ENCODE measurements at regions not wholly inside any gene's neighbourhood (a gene's known extent, or its start where the extent isn't known, plus 50 kb on each side); places are given as distances from the start of the nearest gene placed in this dataset.

DNA sequence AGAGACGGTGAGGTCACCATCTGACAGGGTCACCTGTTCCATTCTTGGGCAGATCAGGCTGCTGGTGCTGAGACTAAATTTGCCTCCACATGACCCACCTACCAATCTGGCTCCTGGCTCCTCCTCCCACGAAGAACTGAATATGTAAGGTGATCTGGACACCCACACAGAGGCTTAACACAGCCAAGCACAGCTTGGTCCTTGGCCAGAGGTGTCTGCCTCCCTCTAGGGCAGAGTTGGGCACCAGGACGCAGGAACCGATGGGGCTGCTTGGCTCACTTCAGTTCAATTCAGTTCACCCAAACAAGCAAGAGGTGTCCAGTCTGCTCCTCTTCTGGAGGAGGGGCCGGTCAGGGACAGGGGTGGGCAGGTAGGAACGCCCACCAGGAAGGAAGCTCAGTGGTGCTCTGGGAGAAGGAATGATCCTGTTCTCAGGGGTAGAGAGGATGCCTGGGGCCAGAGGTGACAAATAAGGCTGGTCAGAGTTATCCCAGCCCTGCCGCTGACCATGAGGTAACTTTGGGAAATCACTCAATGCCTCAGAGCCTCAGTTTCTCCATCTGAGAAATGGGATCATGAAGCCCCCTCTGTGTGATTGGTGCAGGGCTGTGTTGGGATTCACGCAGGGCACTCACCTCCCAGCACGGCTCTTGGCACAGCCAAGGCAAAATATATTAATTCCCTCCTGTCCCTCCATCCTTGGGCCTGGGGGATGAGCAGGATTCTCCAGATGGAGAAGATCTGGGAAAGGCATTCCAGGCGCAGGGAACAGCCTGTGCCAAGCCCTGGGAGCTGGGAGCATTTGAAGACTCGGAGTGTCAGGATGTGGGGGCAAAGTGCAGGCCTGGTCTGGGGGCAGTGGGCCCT is 284.5 kb downstream of the PTPRU start:
- ChIA-PET CTCF (no interaction called here), POLR2A (no interaction called here), RAD21 (ENCODE audit: low non-redundant PET in 1 of 2, low total read pairs in 2 of 2, uncharacterized antibody in 2 of 2, unreplicated experiment in 2 of 2) (interaction anchor here in 1 of 2 experiments (0.6 kb wide), 1 partner anchor 207 kb away, joined by 3 read pairs; no protein-coding TSS in a partner anchor)
- TF ChIP-seq ZNF274 (IDR thresholded peaks at IDR 0.05; ENCODE audit: low read depth, low read length) = no peak
- no peak for TF ChIP-seq ZFX (IDR thresholded peaks at IDR 0.05)
- TF ChIP-seq, protein P1, sequence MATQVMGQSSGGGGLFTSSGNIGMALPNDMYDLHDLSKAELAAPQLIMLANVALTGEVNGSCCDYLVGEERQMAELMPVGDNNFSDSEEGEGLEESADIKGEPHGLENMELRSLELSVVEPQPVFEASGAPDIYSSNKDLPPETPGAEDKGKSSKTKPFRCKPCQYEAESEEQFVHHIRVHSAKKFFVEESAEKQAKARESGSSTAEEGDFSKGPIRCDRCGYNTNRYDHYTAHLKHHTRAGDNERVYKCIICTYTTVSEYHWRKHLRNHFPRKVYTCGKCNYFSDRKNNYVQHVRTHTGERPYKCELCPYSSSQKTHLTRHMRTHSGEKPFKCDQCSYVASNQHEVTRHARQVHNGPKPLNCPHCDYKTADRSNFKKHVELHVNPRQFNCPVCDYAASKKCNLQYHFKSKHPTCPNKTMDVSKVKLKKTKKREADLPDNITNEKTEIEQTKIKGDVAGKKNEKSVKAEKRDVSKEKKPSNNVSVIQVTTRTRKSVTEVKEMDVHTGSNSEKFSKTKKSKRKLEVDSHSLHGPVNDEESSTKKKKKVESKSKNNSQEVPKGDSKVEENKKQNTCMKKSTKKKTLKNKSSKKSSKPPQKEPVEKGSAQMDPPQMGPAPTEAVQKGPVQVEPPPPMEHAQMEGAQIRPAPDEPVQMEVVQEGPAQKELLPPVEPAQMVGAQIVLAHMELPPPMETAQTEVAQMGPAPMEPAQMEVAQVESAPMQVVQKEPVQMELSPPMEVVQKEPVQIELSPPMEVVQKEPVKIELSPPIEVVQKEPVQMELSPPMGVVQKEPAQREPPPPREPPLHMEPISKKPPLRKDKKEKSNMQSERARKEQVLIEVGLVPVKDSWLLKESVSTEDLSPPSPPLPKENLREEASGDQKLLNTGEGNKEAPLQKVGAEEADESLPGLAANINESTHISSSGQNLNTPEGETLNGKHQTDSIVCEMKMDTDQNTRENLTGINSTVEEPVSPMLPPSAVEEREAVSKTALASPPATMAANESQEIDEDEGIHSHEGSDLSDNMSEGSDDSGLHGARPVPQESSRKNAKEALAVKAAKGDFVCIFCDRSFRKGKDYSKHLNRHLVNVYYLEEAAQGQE (IDR thresholded peaks at IDR 0.05; ENCODE audit: low read depth) = no peak
- H3K79me2 ChIP-seq (ENCODE audit: insufficient read depth, low read length) = no peaks in the 10 kb centered on the region
- no peak overlapping the region for H3K4me3 ChIP-seq (replicated peaks in 1 of 2; ENCODE audit: low read depth in 1 of 2, low read length in 2 of 2)
- no peaks in the 10 kb centered on the region for H3K36me3 ChIP-seq (ENCODE audit: control insufficient read depth in 1 of 2, insufficient read depth in 2 of 2, low read length in 2 of 2)
- no peaks in the 10 kb centered on the region for H3K9me3 ChIP-seq (ENCODE audit: control insufficient read depth in 1 of 2, insufficient read depth in 1 of 2, low read depth in 1 of 2, low read length in 2 of 2)
- intact Hi-C loops (cut with micrococcal nuclease) = no loop called here
- H3K4me1 ChIP-seq (ENCODE audit: control insufficient read depth in 1 of 2, insufficient read depth in 2 of 2, low read length in 2 of 2) = peaks cover 0 to 5% of the 10 kb centered on the region in 2 experiments; a peak in 1 of 4 replicates
- no TSS peak for BruUV-seq (replicated peaks)
- peaks cover 5% of the 10 kb centered on the region; the same call in 1 of the 2 replicates for H3K27me3 ChIP-seq (ENCODE audit: insufficient read depth, low read length)
- H3K4me2 ChIP-seq (ENCODE audit: low read length) = no peak overlapping the region
- H3K27ac ChIP-seq (ENCODE audit: low read depth, low read length) = no peak overlapping the region
- ATAC-seq (peak; percentile 22; the same call in 1 of the 2 replicates), DNase-seq (ENCODE audit: low read depth, low spot score) (no peak)
- H3K9ac ChIP-seq (ENCODE audit: low read length) = no peak overlapping the region
- no peaks in the 10 kb centered on the region for H4K20me1 ChIP-seq (ENCODE audit: insufficient read depth)
- no peaks in the 10 kb centered on the region for H3K9me2 ChIP-seq (ENCODE audit: insufficient read depth)
- no peak overlapping the region for H2AFZ ChIP-seq (ENCODE audit: low read depth, low read length, poor library complexity, severe bottlenecking)

DNA sequence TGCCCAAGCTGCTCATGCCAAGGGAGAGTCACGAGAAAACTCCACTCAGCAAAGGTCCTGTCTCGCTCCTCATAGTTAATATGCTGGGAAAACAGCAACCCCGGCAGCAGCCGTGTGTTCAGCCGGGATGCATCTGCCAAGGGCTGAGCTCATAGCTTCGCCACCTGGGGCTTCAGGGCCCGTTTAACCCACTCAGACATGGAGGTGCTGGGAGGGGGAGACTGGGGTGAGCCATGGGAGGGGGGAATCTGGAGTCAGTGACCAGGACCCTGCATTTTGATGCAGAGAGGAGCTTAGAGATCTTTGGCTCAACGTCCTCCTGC is 283.4 kb downstream of the PTPRU start:
- ChIA-PET POLR2A (no interaction called here), CTCF (no interaction called here), RAD21 (ENCODE audit: low non-redundant PET in 1 of 2, low total read pairs in 2 of 2, uncharacterized antibody in 2 of 2, unreplicated experiment in 2 of 2) (no interaction called here)
- no peak overlapping the region for H2AFZ ChIP-seq (ENCODE audit: low read depth, low read length, poor library complexity, severe bottlenecking)
- H3K4me1 ChIP-seq (ENCODE audit: control insufficient read depth in 1 of 2, insufficient read depth in 2 of 2, low read length in 2 of 2) = peaks cover 0 to 5% of the 10 kb centered on the region in 2 experiments; a peak in 1 of 4 replicates
- DNase-seq (ENCODE audit: low read depth, low spot score) (no peak), ATAC-seq (no peak)
- no TSS peak for BruUV-seq (replicated peaks)
- H3K27ac ChIP-seq (ENCODE audit: low read depth, low read length) = no peak overlapping the region
- TF ChIP-seq POLR2A (IDR thresholded peaks at IDR 0.05; ENCODE audit: borderline replicate concordance, extremely low read depth, insufficient read depth, insufficient read length) (no peak), TCF7L2 (IDR thresholded peaks at IDR 0.05; ENCODE audit: borderline replicate concordance, extremely low read depth, insufficient read depth, insufficient read length) (no peak), SIN3A (IDR thresholded peaks at IDR 0.05; ENCODE audit: low read depth) (no peak), ZNF274 (IDR thresholded peaks at IDR 0.05; ENCODE audit: low read depth, low read length) (no peak), EGR1 (IDR thresholded peaks at IDR 0.05; ENCODE audit: low read depth) (no peak)
- TF ChIP-seq, protein P2, sequence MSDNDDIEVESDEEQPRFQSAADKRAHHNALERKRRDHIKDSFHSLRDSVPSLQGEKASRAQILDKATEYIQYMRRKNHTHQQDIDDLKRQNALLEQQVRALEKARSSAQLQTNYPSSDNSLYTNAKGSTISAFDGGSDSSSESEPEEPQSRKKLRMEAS (IDR thresholded peaks at IDR 0.05) = no peak
- TF ChIP-seq, protein P3, sequence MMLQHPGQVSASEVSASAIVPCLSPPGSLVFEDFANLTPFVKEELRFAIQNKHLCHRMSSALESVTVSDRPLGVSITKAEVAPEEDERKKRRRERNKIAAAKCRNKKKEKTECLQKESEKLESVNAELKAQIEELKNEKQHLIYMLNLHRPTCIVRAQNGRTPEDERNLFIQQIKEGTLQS (IDR thresholded peaks at IDR 0.05) = no peak
- TF ChIP-seq, protein P4, sequence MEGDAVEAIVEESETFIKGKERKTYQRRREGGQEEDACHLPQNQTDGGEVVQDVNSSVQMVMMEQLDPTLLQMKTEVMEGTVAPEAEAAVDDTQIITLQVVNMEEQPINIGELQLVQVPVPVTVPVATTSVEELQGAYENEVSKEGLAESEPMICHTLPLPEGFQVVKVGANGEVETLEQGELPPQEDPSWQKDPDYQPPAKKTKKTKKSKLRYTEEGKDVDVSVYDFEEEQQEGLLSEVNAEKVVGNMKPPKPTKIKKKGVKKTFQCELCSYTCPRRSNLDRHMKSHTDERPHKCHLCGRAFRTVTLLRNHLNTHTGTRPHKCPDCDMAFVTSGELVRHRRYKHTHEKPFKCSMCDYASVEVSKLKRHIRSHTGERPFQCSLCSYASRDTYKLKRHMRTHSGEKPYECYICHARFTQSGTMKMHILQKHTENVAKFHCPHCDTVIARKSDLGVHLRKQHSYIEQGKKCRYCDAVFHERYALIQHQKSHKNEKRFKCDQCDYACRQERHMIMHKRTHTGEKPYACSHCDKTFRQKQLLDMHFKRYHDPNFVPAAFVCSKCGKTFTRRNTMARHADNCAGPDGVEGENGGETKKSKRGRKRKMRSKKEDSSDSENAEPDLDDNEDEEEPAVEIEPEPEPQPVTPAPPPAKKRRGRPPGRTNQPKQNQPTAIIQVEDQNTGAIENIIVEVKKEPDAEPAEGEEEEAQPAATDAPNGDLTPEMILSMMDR (IDR thresholded peaks at IDR 0.05 in 2 of 3, conservative IDR thresholded peaks at IDR 0.05 in 1 of 3; ENCODE audit: borderline replicate concordance in 1 of 3, insufficient read depth in 1 of 3, low read depth in 2 of 3, low read length in 2 of 3) = no peak
- no peak overlapping the region for H3K4me3 ChIP-seq (replicated peaks in 1 of 2; ENCODE audit: low read depth in 1 of 2, low read length in 2 of 2)
- H4K20me1 ChIP-seq (ENCODE audit: insufficient read depth) = no peaks in the 10 kb centered on the region
- H3K79me2 ChIP-seq (ENCODE audit: insufficient read depth, low read length) = no peaks in the 10 kb centered on the region
- intact Hi-C loops (cut with micrococcal nuclease) = no loop called here
- H3K4me2 ChIP-seq (ENCODE audit: low read length) = no peak overlapping the region
- no peaks in the 10 kb centered on the region for H3K9me2 ChIP-seq (ENCODE audit: insufficient read depth)
- no peaks in the 10 kb centered on the region for H3K36me3 ChIP-seq (ENCODE audit: control insufficient read depth in 1 of 2, insufficient read depth in 2 of 2, low read length in 2 of 2)
- peaks cover 5% of the 10 kb centered on the region; the same call in 1 of the 2 replicates for H3K27me3 ChIP-seq (ENCODE audit: insufficient read depth, low read length)
- H3K9ac ChIP-seq (ENCODE audit: low read length) = no peak overlapping the region
- no peaks in the 10 kb centered on the region for H3K9me3 ChIP-seq (ENCODE audit: control insufficient read depth in 1 of 2, insufficient read depth in 1 of 2, low read depth in 1 of 2, low read length in 2 of 2)

All from HCT116 (cell line).